ENCODE measurements at regions not wholly inside any gene's neighbourhood (a gene's known extent, or its start where the extent isn't known, plus 50 kb on each side); places are given as distances from the start of the nearest gene placed in this dataset.
"Not testable (repeated sequence)": the region's sequence is repeated elsewhere in the genome, so short reads cannot be mapped to it uniquely, and the experiment has no call there.

GRCh38 chr6:170004585-170005210 is 253.3 kb downstream of the ERMARD start:
- TF ChIP-seq, protein P1, sequence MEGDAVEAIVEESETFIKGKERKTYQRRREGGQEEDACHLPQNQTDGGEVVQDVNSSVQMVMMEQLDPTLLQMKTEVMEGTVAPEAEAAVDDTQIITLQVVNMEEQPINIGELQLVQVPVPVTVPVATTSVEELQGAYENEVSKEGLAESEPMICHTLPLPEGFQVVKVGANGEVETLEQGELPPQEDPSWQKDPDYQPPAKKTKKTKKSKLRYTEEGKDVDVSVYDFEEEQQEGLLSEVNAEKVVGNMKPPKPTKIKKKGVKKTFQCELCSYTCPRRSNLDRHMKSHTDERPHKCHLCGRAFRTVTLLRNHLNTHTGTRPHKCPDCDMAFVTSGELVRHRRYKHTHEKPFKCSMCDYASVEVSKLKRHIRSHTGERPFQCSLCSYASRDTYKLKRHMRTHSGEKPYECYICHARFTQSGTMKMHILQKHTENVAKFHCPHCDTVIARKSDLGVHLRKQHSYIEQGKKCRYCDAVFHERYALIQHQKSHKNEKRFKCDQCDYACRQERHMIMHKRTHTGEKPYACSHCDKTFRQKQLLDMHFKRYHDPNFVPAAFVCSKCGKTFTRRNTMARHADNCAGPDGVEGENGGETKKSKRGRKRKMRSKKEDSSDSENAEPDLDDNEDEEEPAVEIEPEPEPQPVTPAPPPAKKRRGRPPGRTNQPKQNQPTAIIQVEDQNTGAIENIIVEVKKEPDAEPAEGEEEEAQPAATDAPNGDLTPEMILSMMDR (IDR thresholded peaks at IDR 0.05; ENCODE audit: insufficient read depth, low read length), result no peak
- no peak for DNase-seq (ENCODE audit: low read depth)
- H3K4me3 ChIP-seq (ENCODE audit: low read depth, low read length), result no peak overlapping the region

DNA sequence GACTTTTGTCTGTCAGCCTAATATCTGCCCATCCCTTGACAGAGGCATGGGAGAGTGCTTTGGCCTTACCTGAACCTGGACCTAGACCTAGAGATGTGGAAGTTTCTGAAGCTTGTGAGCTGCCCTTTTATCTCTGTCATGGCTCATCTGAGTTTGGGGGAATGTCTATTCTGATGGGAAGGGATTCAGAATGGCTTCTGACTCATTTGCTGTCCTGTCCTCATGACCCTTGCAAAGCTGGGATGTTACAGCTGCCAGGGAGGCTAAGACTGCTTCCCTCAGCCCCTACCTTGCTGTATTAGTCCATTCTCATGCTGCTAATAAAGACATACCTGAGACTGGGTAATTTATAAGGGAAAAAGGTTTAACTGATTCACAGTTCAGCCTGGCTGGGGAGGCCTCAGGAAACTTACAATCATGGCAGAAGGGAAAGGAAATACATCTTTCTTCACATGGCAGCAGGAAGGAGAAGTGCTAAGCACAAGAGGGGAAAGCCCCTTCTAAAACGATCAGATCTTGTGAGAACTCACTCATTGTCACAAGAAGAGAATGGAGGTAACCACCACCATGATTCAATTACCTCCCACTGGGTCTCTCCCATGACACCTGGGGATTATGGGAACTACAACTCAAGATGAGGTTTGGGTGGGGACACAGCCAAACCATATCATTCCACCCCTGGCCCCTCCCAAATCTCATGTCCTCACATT is 252.2 kb downstream of the ERMARD start:
- H3K4me3 ChIP-seq (ENCODE audit: low read depth, low read length), result no peak overlapping the region
- TF ChIP-seq, protein P1 (IDR thresholded peaks at IDR 0.05; ENCODE audit: insufficient read depth, low read length), result no peak
- DNase-seq (ENCODE audit: low read depth), result no peak

DNA sequence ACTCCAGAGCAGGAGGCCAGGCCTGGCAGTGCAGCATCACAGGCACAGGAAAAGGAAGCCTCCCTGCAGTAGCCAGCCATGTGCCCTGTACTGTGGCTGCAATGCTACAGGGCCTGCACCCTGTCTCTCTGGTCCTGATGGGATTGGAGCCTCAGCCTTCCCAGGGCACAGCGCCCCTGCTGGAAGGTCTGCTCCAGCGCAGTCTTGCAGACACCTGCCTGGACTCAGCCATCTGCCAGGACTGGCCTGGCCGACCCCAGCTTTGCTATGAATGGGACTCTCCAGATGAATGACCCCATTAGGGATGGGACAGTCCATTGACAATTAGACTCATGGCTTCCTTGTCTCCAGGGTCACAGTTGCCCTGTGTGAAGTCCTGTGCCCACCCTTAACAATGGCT is 251.6 kb downstream of the ERMARD start:
- H3K4me3 ChIP-seq (ENCODE audit: low read depth, low read length), result no peak overlapping the region
- no peak for DNase-seq (ENCODE audit: low read depth)
- TF ChIP-seq, protein P1 (IDR thresholded peaks at IDR 0.05; ENCODE audit: insufficient read depth, low read length), result no peak

DNA sequence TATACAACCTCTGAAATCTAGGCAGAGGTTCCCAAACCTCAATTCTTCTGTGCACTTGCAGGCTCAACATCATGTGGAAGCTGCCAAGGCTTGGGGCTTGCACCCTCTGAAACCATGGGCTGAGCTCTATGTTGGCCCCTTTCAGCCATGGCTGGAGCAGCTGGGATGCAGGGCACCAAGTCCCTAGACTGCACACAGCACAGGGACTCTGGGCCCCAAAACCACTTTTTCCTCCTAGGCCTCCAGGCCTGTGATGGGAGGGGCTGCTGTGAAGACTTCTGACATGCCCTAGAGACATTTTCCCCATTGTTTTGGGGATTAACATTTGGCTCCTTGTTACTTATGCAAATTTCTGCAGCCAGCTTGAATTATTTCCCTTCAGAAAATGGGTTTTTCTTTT is 250.4 kb downstream of the ERMARD start:
- not testable (repeated sequence) for DNase-seq (ENCODE audit: low read depth); H3K4me3 ChIP-seq (ENCODE audit: low read depth, low read length)

GRCh38 chr6:170000071-170000843 is 248.8 kb downstream of the ERMARD start:
- TF ChIP-seq, protein P1 (IDR thresholded peaks at IDR 0.05; ENCODE audit: insufficient read depth, low read length), result no peak
- no peak overlapping the region for H3K4me3 ChIP-seq (ENCODE audit: low read depth, low read length)
- DNase-seq (ENCODE audit: low read depth), result no peak

GRCh38 chr6:169999367-169999766 is 247.9 kb downstream of the ERMARD start:
- no peak for DNase-seq (ENCODE audit: low read depth)
- TF ChIP-seq, protein P1 (IDR thresholded peaks at IDR 0.05; ENCODE audit: insufficient read depth, low read length), result no peak
- no peak overlapping the region for H3K4me3 ChIP-seq (ENCODE audit: low read depth, low read length)

DNA sequence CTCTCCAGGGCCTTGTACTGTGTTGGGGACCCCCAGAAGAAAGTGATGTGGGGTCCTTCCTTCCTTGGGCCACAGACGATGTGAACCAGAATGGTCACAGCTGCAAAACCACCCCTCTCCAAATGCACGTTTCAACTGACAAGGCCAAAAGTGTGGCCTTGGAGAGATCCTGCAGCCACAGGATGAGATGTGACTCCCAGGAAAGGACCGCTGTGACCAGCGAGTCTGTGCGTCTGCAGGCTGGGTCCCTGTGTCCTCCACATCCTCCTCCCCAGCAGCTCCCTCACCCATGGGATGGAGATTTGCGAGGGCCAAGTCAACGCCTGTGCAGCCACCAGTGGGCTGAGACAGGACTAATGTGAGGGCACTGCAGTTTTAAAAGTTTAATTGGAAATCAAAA is 247.0 kb downstream of the ERMARD start:
- TF ChIP-seq, protein P1 (IDR thresholded peaks at IDR 0.05; ENCODE audit: insufficient read depth, low read length), result no peak
- no peak overlapping the region for H3K4me3 ChIP-seq (ENCODE audit: low read depth, low read length)
- no peak for DNase-seq (ENCODE audit: low read depth)
